ENCODE measurements at regions not wholly inside any gene's neighbourhood (a gene's known extent, or its start where the extent isn't known, plus 50 kb on each side); places are given as distances from the start of the nearest gene placed in this dataset.
A peak's percentile ranks its signal among the peaks of the same experiment; 100 is the strongest.

DNA sequence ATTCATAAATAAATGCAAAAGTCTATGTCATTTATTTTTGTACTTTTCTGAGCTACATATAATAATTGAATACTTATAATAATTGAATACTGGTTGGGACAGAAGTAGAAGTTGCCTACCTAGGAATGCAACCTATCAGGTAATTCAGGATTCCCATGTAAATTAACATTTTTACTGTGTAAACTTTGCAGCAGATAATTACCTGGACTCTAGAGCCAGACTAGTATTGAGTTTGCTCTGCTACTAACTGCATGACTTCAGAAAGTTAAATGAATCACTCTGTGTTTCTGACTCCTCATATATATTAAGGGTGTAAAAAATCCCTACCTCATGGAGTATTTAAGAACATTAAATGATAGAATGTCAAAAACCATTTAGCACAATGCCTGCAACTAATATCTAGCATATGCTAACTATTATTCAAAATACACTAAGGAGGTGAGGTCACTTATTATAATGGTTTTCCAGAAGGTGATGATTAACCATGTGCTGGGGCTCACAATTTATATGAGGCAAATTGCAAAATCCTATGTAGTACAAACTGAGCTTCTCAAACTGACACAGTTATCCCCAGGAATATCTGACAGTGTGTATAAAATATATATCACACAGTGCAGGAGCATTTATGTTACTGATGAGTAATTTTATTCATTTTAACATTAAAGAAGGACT is 138.1 kb upstream of the ANO3 start:
- FAIRE-seq, result no peak
- Histone ChIP-seq H3K4me1 (ENCODE audit: control insufficient read depth in 3 of 3, insufficient read depth in 2 of 3, low read depth in 1 of 3, low read length in 2 of 3) (no peaks in the 10 kb centered on the region), H3K9me3 (ENCODE audit: control insufficient read depth in 2 of 2, insufficient read depth in 1 of 2, low read depth in 1 of 2, low read length in 1 of 2) (peaks cover 0 to 1% of the 10 kb centered on the region in 2 donors), H3K27ac (ENCODE audit: low read depth in 1 of 3, low read length in 2 of 3) (no peak overlapping the region), H3K27me3 (ENCODE audit: control insufficient read depth in 3 of 3, insufficient read depth in 3 of 3, low read length in 3 of 3) (no peaks in the 10 kb centered on the region), H3K36me3 (ENCODE audit: control insufficient read depth in 3 of 3, insufficient read depth in 2 of 3, low read depth in 1 of 3, low read length in 3 of 3) (no peaks in the 10 kb centered on the region), H3K4me3 (ENCODE audit: low read depth in 1 of 3, low read length in 3 of 3) (no peak overlapping the region)
- peak in 1 of 2 donors; percentile 36 for DNase-seq

DNA sequence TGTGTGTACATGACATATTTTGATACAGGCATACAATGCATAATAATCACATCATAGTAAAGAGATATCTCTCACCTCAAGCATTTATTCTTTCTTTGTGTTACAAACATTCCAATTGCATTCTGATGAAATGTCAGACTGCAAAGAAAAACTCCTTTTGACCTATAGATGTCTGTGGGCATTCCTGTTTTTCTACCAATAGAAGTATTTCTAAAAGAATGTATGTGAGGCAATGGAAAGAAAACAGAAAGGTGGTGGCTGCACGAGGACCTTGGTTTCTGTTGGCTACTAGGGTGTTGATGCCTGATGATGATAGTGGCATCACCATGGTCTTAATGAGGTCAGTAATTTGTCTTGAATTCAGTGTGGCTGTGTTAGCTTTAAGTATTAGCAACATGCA is 137.0 kb upstream of the ANO3 start:
- WGBS, 3 donors, result 54 to 77% (median 62%) methylated on average over 1 of the region's 1 CpG
- H3K4me1 ChIP-seq (ENCODE audit: control insufficient read depth in 3 of 3, insufficient read depth in 2 of 3, low read depth in 1 of 3, low read length in 2 of 3), result no peaks in the 10 kb centered on the region
- no peak overlapping the region for H3K4me3 ChIP-seq (ENCODE audit: low read depth in 1 of 3, low read length in 3 of 3)
- DNase-seq, result no peak
- H3K27ac ChIP-seq (ENCODE audit: low read depth in 1 of 3, low read length in 2 of 3), result no peak overlapping the region
- peaks cover 0 to 1% of the 10 kb centered on the region in 2 donors for H3K9me3 ChIP-seq (ENCODE audit: control insufficient read depth in 2 of 2, insufficient read depth in 1 of 2, low read depth in 1 of 2, low read length in 1 of 2)
- H3K27me3 ChIP-seq (ENCODE audit: control insufficient read depth in 3 of 3, insufficient read depth in 3 of 3, low read length in 3 of 3), result no peaks in the 10 kb centered on the region
- no peak for FAIRE-seq
- no peaks in the 10 kb centered on the region for H3K36me3 ChIP-seq (ENCODE audit: control insufficient read depth in 3 of 3, insufficient read depth in 2 of 3, low read depth in 1 of 3, low read length in 3 of 3)

DNA sequence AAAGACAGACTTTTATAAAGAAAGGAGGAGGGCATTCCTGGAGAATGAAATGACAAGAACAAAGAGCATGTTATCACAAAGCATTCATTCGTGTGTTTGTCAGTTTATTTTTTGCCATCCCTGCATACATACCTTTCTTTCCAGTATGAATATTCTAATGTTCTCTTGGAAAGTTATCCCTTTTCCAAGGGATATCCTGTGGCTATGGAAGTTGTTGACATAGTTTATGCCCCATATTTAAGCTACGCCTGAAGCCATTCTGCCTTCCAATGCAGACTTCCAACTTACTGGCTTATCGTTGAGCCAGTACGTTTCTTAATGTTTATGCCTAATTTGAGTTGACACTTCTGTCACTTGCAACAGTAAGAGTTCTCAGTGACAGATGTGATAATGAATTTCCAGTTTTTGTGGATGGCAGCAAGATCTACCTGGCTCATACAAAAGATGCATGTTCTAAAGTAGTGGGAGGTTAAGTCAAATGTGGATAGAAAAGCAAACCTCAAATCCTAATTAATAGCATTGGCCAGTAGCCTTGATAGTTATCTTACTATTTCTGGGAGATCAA is 133.3 kb upstream of the ANO3 start:
- FAIRE-seq (no peak), DNase-seq (no peak)
- Histone ChIP-seq H3K36me3 (ENCODE audit: control insufficient read depth in 3 of 3, insufficient read depth in 2 of 3, low read depth in 1 of 3, low read length in 3 of 3) (no peaks in the 10 kb centered on the region), H3K27ac (ENCODE audit: low read depth in 1 of 3, low read length in 2 of 3) (no peak overlapping the region), H3K27me3 (ENCODE audit: control insufficient read depth in 3 of 3, insufficient read depth in 3 of 3, low read length in 3 of 3) (no peaks in the 10 kb centered on the region), H3K9me3 (ENCODE audit: control insufficient read depth in 2 of 2, insufficient read depth in 1 of 2, low read depth in 1 of 2, low read length in 1 of 2) (peaks cover 0 to 1% of the 10 kb centered on the region in 2 donors), H3K4me1 (ENCODE audit: control insufficient read depth in 3 of 3, insufficient read depth in 2 of 3, low read depth in 1 of 3, low read length in 2 of 3) (no peaks in the 10 kb centered on the region), H3K4me3 (ENCODE audit: low read depth in 1 of 3, low read length in 3 of 3) (no peak overlapping the region)
- WGBS, 3 donors, result 87 to 91% (median 88%) methylated on average over 4 of the region's 4 CpGs

DNA sequence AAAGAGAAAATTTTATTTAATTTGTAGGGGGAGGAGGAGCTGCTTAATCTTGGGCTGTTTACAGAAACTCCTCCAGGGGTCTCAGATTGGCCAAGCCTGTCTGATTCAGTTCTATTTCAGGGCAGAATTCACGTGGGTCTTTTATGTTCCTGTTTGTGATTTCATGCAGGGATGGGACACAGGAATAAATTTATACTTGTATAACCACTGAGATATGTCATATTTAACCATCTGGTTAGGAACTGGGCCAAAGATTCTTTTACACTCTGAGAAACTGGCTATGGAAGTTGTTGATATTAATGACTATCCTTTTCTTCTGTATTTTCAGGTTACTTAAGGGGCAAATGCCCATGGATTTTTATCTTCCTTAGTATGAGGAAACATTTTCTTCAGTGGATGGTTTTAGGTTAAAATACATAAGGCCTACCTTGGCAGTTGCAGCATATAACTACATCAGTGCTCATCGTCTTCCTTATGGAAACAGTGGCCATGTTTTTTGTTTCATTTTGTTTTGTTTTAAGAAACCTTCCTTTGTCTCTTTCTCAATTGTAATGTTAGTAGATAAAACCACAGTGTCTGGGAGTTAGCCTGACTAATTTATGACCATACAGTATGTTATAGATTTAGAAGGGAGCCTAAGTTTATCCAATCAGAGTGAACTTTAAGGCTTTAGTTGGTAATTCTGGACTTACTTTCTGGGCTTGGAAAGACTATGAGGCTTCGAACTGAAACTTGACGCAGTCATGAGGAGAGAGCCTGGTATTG is 132.4 kb upstream of the ANO3 start:
- Histone ChIP-seq H3K36me3 (ENCODE audit: control insufficient read depth in 3 of 3, insufficient read depth in 2 of 3, low read depth in 1 of 3, low read length in 3 of 3) (no peaks in the 10 kb centered on the region), H3K27me3 (ENCODE audit: control insufficient read depth in 3 of 3, insufficient read depth in 3 of 3, low read length in 3 of 3) (no peaks in the 10 kb centered on the region), H3K27ac (ENCODE audit: low read depth in 1 of 3, low read length in 2 of 3) (no peak overlapping the region), H3K4me1 (ENCODE audit: control insufficient read depth in 3 of 3, insufficient read depth in 2 of 3, low read depth in 1 of 3, low read length in 2 of 3) (no peaks in the 10 kb centered on the region), H3K4me3 (ENCODE audit: low read depth in 1 of 3, low read length in 3 of 3) (no peak overlapping the region), H3K9me3 (ENCODE audit: control insufficient read depth in 2 of 2, insufficient read depth in 1 of 2, low read depth in 1 of 2, low read length in 1 of 2) (peaks cover 0 to 1% of the 10 kb centered on the region in 2 donors)
- no peak for FAIRE-seq
- WGBS, 3 donors, result 71 to 80% (median 75%) methylated on average over 4 of the region's 4 CpGs
- DNase-seq, result no peak

DNA sequence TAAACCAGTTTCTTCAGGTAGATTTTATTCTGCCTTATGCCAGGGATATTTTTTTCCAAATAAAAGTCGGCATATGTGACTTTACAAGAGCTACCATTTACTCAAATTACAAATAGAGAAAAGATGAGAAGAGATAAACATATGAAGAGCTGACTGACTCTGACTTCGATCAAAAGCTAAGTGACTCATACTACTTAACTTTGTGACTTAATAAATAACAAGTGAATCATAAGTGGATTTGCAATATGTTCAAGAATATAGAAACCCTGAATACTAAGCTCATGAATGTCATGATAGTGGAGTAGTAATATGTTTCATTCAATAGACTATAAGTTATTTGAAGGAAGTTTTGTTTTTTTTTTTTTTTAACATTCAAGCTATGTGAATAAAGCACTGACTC is 130.5 kb upstream of the ANO3 start:
- H3K4me1 ChIP-seq (ENCODE audit: control insufficient read depth in 3 of 3, insufficient read depth in 2 of 3, low read depth in 1 of 3, low read length in 2 of 3), result no peaks in the 10 kb centered on the region
- H3K27ac ChIP-seq (ENCODE audit: low read depth in 1 of 3, low read length in 2 of 3), result no peak overlapping the region
- FAIRE-seq, result no peak
- no peaks in the 10 kb centered on the region for H3K36me3 ChIP-seq (ENCODE audit: control insufficient read depth in 3 of 3, insufficient read depth in 2 of 3, low read depth in 1 of 3, low read length in 3 of 3)
- H3K9me3 ChIP-seq (ENCODE audit: control insufficient read depth in 2 of 2, insufficient read depth in 1 of 2, low read depth in 1 of 2, low read length in 1 of 2), result peaks cover 0 to 1% of the 10 kb centered on the region in 2 donors
- H3K27me3 ChIP-seq (ENCODE audit: control insufficient read depth in 3 of 3, insufficient read depth in 3 of 3, low read length in 3 of 3), result no peaks in the 10 kb centered on the region
- 54 to 62% (median 55%) methylated on average over 2 of the region's 2 CpGs for WGBS, 3 donors
- DNase-seq, result no peak
- no peak overlapping the region for H3K4me3 ChIP-seq (ENCODE audit: low read depth in 1 of 3, low read length in 3 of 3)

DNA sequence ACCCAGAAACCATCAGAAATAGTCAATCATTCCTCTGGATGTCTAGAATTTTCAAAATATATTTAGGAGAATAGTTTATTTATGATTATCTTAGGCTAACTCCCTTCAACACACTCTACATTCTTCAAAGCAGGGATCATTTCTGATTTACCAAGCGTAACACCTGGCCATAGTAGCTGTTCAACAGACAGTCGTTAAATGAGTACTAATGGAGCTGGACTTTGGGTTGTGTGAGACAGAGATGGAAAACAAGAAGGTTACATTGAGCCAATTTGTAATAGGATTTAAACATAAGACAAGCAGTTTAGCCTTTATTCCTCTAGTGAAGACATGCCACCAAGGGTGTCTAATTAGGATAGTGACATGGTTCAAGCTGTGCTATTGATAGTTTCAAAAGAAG is 129.2 kb upstream of the ANO3 start:
- no peaks in the 10 kb centered on the region for H3K36me3 ChIP-seq (ENCODE audit: control insufficient read depth in 3 of 3, insufficient read depth in 2 of 3, low read depth in 1 of 3, low read length in 3 of 3)
- no peaks in the 10 kb centered on the region for H3K27me3 ChIP-seq (ENCODE audit: control insufficient read depth in 3 of 3, insufficient read depth in 3 of 3, low read length in 3 of 3)
- FAIRE-seq (no peak), DNase-seq (no peak)
- WGBS, 3 donors, result 61 to 77% (median 63%) methylated on average over 2 of the region's 2 CpGs
- H3K9me3 ChIP-seq (ENCODE audit: control insufficient read depth in 2 of 2, insufficient read depth in 1 of 2, low read depth in 1 of 2, low read length in 1 of 2), result peaks cover 0 to 1% of the 10 kb centered on the region in 2 donors
- no peaks in the 10 kb centered on the region for H3K4me1 ChIP-seq (ENCODE audit: control insufficient read depth in 3 of 3, insufficient read depth in 2 of 3, low read depth in 1 of 3, low read length in 2 of 3)
- no peak overlapping the region for H3K4me3 ChIP-seq (ENCODE audit: low read depth in 1 of 3, low read length in 3 of 3)
- H3K27ac ChIP-seq (ENCODE audit: low read depth in 1 of 3, low read length in 2 of 3), result no peak overlapping the region

DNA sequence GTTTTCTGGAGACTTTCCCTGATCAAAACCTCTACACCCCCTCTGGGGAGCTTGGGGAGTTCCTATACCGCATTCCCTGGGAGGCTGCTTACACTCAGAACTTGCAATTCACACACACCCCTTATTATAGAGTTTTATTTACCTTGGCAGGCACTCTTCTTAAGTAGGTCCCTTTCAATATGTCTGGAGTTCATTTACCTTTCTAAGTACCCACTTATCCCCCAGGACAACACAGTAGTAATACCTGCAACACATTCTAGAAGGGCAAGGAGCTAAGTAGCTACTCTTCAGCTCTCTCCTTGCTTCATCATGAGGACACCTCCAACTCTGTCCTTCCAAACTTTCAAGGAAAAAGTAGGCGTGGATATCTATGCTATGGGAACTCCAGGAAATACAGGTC is 127.8 kb upstream of the ANO3 start:
- DNase-seq (no peak), FAIRE-seq (no peak)
- Histone ChIP-seq H3K27ac (ENCODE audit: low read depth in 1 of 3, low read length in 2 of 3) (no peak overlapping the region), H3K4me3 (ENCODE audit: low read depth in 1 of 3, low read length in 3 of 3) (no peak overlapping the region), H3K27me3 (ENCODE audit: control insufficient read depth in 3 of 3, insufficient read depth in 3 of 3, low read length in 3 of 3) (no peaks in the 10 kb centered on the region), H3K36me3 (ENCODE audit: control insufficient read depth in 3 of 3, insufficient read depth in 2 of 3, low read depth in 1 of 3, low read length in 3 of 3) (no peaks in the 10 kb centered on the region), H3K9me3 (ENCODE audit: control insufficient read depth in 2 of 2, insufficient read depth in 1 of 2, low read depth in 1 of 2, low read length in 1 of 2) (no peaks in the 10 kb centered on the region), H3K4me1 (ENCODE audit: control insufficient read depth in 3 of 3, insufficient read depth in 2 of 3, low read depth in 1 of 3, low read length in 2 of 3) (no peaks in the 10 kb centered on the region)
- 44 to 77% (median 63%) methylated on average over 2 of the region's 2 CpGs for WGBS, 3 donors

DNA sequence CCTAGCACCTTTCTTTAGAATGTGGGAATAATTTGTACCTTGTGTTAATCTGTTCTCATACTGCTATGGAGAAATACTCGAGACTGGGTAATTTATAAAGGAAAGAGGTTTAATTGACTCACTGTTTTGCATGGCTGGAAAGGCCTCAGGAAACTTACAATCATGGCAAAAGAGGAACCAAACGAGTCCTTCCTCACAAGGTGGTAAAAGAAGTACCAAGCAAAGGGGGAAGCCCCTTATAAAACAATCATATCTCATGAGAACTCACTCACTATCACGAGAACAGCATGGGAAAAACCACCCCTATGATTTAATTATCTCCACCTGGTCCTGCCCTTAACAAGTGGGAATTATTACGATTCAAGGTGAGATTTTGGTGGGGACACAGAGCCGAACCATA is 127.1 kb upstream of the ANO3 start:
- Histone ChIP-seq H3K4me1 (ENCODE audit: control insufficient read depth in 3 of 3, insufficient read depth in 2 of 3, low read depth in 1 of 3, low read length in 2 of 3) (no peaks in the 10 kb centered on the region), H3K36me3 (ENCODE audit: control insufficient read depth in 3 of 3, insufficient read depth in 2 of 3, low read depth in 1 of 3, low read length in 3 of 3) (no peaks in the 10 kb centered on the region), H3K4me3 (ENCODE audit: low read depth in 1 of 3, low read length in 3 of 3) (no peak overlapping the region), H3K27me3 (ENCODE audit: control insufficient read depth in 3 of 3, insufficient read depth in 3 of 3, low read length in 3 of 3) (no peaks in the 10 kb centered on the region), H3K9me3 (ENCODE audit: control insufficient read depth in 2 of 2, insufficient read depth in 1 of 2, low read depth in 1 of 2, low read length in 1 of 2) (no peaks in the 10 kb centered on the region), H3K27ac (ENCODE audit: low read depth in 1 of 3, low read length in 2 of 3) (no peak overlapping the region)
- FAIRE-seq, result no peak
- 54 to 72% (median 57%) methylated on average over 5 of the region's 5 CpGs for WGBS, 3 donors
- DNase-seq, result no peak
